Activated naive CD8-positive, alpha-beta T cell treated with anti-CD3 and anti-CD28 coated beads for 36 hours (primary cell): ENCODE measurements at regions not wholly inside any gene's neighbourhood (a gene's known extent, or its start where the extent isn't known, plus 50 kb on each side); places are given as distances from the start of the nearest gene placed in this dataset.
"Not testable (repeated sequence)": the region's sequence is repeated elsewhere in the genome, so short reads cannot be mapped to it uniquely, and the experiment has no call there.

ENCODE experiments used
- DNase-seq: peaks from one replicate; pipeline ENCODE4 v3.0.0; 2021
- H3K27ac Mint-ChIP-seq: one replicate; pipeline ENCODE4 v1.8.0; 2022; ENCODE audit warnings: mild to moderate bottlenecking, moderate library complexity, mixed read lengths
- H3K27me3 Mint-ChIP-seq: one replicate; pipeline ENCODE4 v1.8.0; 2022; ENCODE audit warnings: mild to moderate bottlenecking, mixed read lengths
- H3K36me3 Mint-ChIP-seq: one replicate; pipeline ENCODE4 v1.8.0; 2021; ENCODE audit warnings: mild to moderate bottlenecking, mixed read lengths
- H3K4me1 Mint-ChIP-seq: one replicate; pipeline ENCODE4 v1.8.0; 2021; ENCODE audit warnings: mixed read lengths
- H3K4me3 Mint-ChIP-seq: one replicate; pipeline ENCODE4 v1.8.0; 2022; ENCODE audit warnings: mild to moderate bottlenecking, moderate library complexity, mixed read lengths
- H3K9me3 Mint-ChIP-seq: one replicate; pipeline ENCODE4 v1.8.0; 2022; ENCODE audit warnings: mixed read lengths

- peaks cover 2% of the 10 kb centered on the region for H3K36me3 Mint-ChIP-seq
- no peak for DNase-seq
- no peak overlapping the region for H3K4me3 Mint-ChIP-seq
- H3K9me3 Mint-ChIP-seq = peaks cover 6% of the 10 kb centered on the region
- peaks cover 2% of the 10 kb centered on the region for H3K27me3 Mint-ChIP-seq
- no peaks in the 10 kb centered on the region for H3K4me1 Mint-ChIP-seq
- no peak overlapping the region for H3K27ac Mint-ChIP-seq
These were observed 119.7 kb upstream of the SPATA31C2 start for GRCh38 chr9:88258024-88258423.

- Mint-ChIP-seq H3K27me3 (peaks cover 2% of the 10 kb centered on the region), H3K36me3 (peaks cover 2% of the 10 kb centered on the region), H3K9me3 (peaks cover 16% of the 10 kb centered on the region), H3K4me3 (no peak overlapping the region), H3K27ac (no peak overlapping the region), H3K4me1 (no peaks in the 10 kb centered on the region)
- no peak for DNase-seq
These were observed 117.9 kb upstream of the SPATA31C2 start for GRCh38 chr9:88256216-88256615.

- H3K36me3 Mint-ChIP-seq, H3K27me3 Mint-ChIP-seq, H3K27ac Mint-ChIP-seq, DNase-seq, H3K4me3 Mint-ChIP-seq, H3K4me1 Mint-ChIP-seq: not testable (repeated sequence)
- H3K9me3 Mint-ChIP-seq = peaks cover 20% of the 10 kb centered on the region
These were observed 117.5 kb upstream of the SPATA31C2 start for GRCh38 chr9:88255806-88256205.

- H3K27ac Mint-ChIP-seq = no peak overlapping the region
- H3K36me3 Mint-ChIP-seq = peaks cover 4% of the 10 kb centered on the region
- H3K4me1 Mint-ChIP-seq = no peaks in the 10 kb centered on the region
- H3K27me3 Mint-ChIP-seq = peaks cover 14% of the 10 kb centered on the region
- peaks cover 28% of the 10 kb centered on the region for H3K9me3 Mint-ChIP-seq
- DNase-seq = no peak
- no peak overlapping the region for H3K4me3 Mint-ChIP-seq
These were observed 113.6 kb upstream of the SPATA31C2 start for GRCh38 chr9:88251903-88252302.

- no peak for DNase-seq
- Mint-ChIP-seq H3K27ac (no peak overlapping the region), H3K4me1 (no peaks in the 10 kb centered on the region), H3K27me3 (peaks cover 41% of the 10 kb centered on the region), H3K36me3 (no peaks in the 10 kb centered on the region), H3K9me3 (no peaks in the 10 kb centered on the region), H3K4me3 (no peak overlapping the region)
These were observed 105.5 kb upstream of the SPATA31C2 start for GRCh38 chr9:88243736-88244135.

- H3K27ac Mint-ChIP-seq = no peak overlapping the region
- no peak overlapping the region for H3K4me3 Mint-ChIP-seq
- peaks cover 6% of the 10 kb centered on the region for H3K4me1 Mint-ChIP-seq
- no peaks in the 10 kb centered on the region for H3K9me3 Mint-ChIP-seq
- H3K27me3 Mint-ChIP-seq = peaks cover 38% of the 10 kb centered on the region
- no peaks in the 10 kb centered on the region for H3K36me3 Mint-ChIP-seq
- no peak for DNase-seq
These were observed 104.6 kb upstream of the SPATA31C2 start for GRCh38 chr9:88242879-88243278.

- peak; percentile 18 for DNase-seq
- H3K36me3 Mint-ChIP-seq = no peaks in the 10 kb centered on the region
- H3K9me3 Mint-ChIP-seq = no peaks in the 10 kb centered on the region
- peaks cover 56% of the 10 kb centered on the region for H3K27me3 Mint-ChIP-seq
- H3K4me1 Mint-ChIP-seq = peaks cover 8% of the 10 kb centered on the region
- H3K27ac Mint-ChIP-seq = no peak overlapping the region
- no peak overlapping the region for H3K4me3 Mint-ChIP-seq
These were observed 99.8 kb upstream of the SPATA31C2 start for GRCh38 chr9:88237991-88238571.

GRCh38 chr9:88237479-88237961 lies 99.2 kb upstream of the SPATA31C2 start:
- no peak overlapping the region for H3K4me3 Mint-ChIP-seq
- H3K9me3 Mint-ChIP-seq = no peaks in the 10 kb centered on the region
- H3K4me1 Mint-ChIP-seq = peaks cover 8% of the 10 kb centered on the region
- peaks cover 54% of the 10 kb centered on the region for H3K27me3 Mint-ChIP-seq
- H3K36me3 Mint-ChIP-seq = no peaks in the 10 kb centered on the region
- DNase-seq = no peak
- no peak overlapping the region for H3K27ac Mint-ChIP-seq

- Mint-ChIP-seq H3K4me1 (peaks cover 8% of the 10 kb centered on the region), H3K4me3 (no peak overlapping the region), H3K27me3 (peaks cover 60% of the 10 kb centered on the region), H3K36me3 (no peaks in the 10 kb centered on the region), H3K27ac (no peak overlapping the region), H3K9me3 (peaks cover 5% of the 10 kb centered on the region)
- DNase-seq = no peak
These were observed 98.5 kb upstream of the SPATA31C2 start for GRCh38 chr9:88236511-88237478.

GRCh38 chr9:88235615-88236014 lies 97.3 kb upstream of the SPATA31C2 start:
- DNase-seq = no peak
- H3K4me3 Mint-ChIP-seq = no peak overlapping the region
- no peak overlapping the region for H3K27ac Mint-ChIP-seq
- peaks cover 8% of the 10 kb centered on the region for H3K4me1 Mint-ChIP-seq
- H3K36me3 Mint-ChIP-seq = no peaks in the 10 kb centered on the region
- peaks cover 6% of the 10 kb centered on the region for H3K9me3 Mint-ChIP-seq
- H3K27me3 Mint-ChIP-seq = peaks cover 66% of the 10 kb centered on the region

- H3K4me1 Mint-ChIP-seq = peaks cover 8% of the 10 kb centered on the region
- H3K9me3 Mint-ChIP-seq = peaks cover 7% of the 10 kb centered on the region
- H3K27me3 Mint-ChIP-seq = peaks cover 68% of the 10 kb centered on the region
- no peak for DNase-seq
- no peak overlapping the region for H3K4me3 Mint-ChIP-seq
- H3K27ac Mint-ChIP-seq = no peak overlapping the region
- no peaks in the 10 kb centered on the region for H3K36me3 Mint-ChIP-seq
These were observed 95.8 kb upstream of the SPATA31C2 start for GRCh38 chr9:88234114-88234513.

- peaks cover 5% of the 10 kb centered on the region for H3K4me1 Mint-ChIP-seq
- no peak overlapping the region for H3K27ac Mint-ChIP-seq
- H3K27me3 Mint-ChIP-seq = peaks cover 69% of the 10 kb centered on the region
These were observed 94.8 kb upstream of the SPATA31C2 start for GRCh38 chr9:88233091-88233490.

GRCh38 chr9:88230612-88231011 lies 92.3 kb upstream of the SPATA31C2 start:
- Mint-ChIP-seq H3K4me3 (no peak overlapping the region), H3K27ac (no peak overlapping the region), H3K27me3 (peaks cover 56% of the 10 kb centered on the region), H3K4me1 (no peaks in the 10 kb centered on the region), H3K9me3 (peaks cover 7% of the 10 kb centered on the region), H3K36me3 (no peaks in the 10 kb centered on the region)
- no peak for DNase-seq

More at GRCh38 chr9:88233091-88233490, 94.8 kb upstream of the SPATA31C2 start:
- Mint-ChIP-seq H3K9me3 (peaks cover 7% of the 10 kb centered on the region), H3K36me3 (no peaks in the 10 kb centered on the region), H3K4me3 (no peak overlapping the region)
- no peak for DNase-seq

- Mint-ChIP-seq H3K36me3 (no peaks in the 10 kb centered on the region), H3K27ac (no peak overlapping the region), H3K9me3 (peaks cover 7% of the 10 kb centered on the region), H3K27me3 (peaks cover 44% of the 10 kb centered on the region), H3K4me3 (no peak overlapping the region), H3K4me1 (no peaks in the 10 kb centered on the region)
- DNase-seq = no peak
These were observed 91.2 kb upstream of the SPATA31C2 start for GRCh38 chr9:88229434-88229833.

- H3K9me3 Mint-ChIP-seq = no peaks in the 10 kb centered on the region
- H3K4me1 Mint-ChIP-seq = no peaks in the 10 kb centered on the region
- no peak for DNase-seq
- H3K27me3 Mint-ChIP-seq = peaks cover 8% of the 10 kb centered on the region
- H3K27ac Mint-ChIP-seq = no peak overlapping the region
- H3K36me3 Mint-ChIP-seq = no peaks in the 10 kb centered on the region
- no peak overlapping the region for H3K4me3 Mint-ChIP-seq
These were observed 86.7 kb upstream of the SPATA31C2 start for GRCh38 chr9:88224938-88225337.
